GM18520 (cell line): ENCODE measurements at regions not wholly inside any gene's neighbourhood (a gene's known extent, or its start where the extent isn't known, plus 50 kb on each side); places are given as distances from the start of the nearest gene placed in this dataset.
"Not testable (repeated sequence)": the region's sequence is repeated elsewhere in the genome, so short reads cannot be mapped to it uniquely, and the experiment has no call there.

Experiments used
- ATAC-seq: cut with Tn5 transposase; IDR thresholded peaks from one replicate; pipeline ENCODE4 v1.9.1; 2021; ENCODE audit not compliant: unreplicated experiment

GRCh38 chr4:158122501-158122900, 50.3 kb downstream of the GASK1B start:
- no peak for ATAC-seq

GRCh38 chr4:158121161-158121579, 51.7 kb downstream of the GASK1B start:
- no peak for ATAC-seq

- not testable (repeated sequence) for ATAC-seq
These were observed 52.1 kb downstream of the GASK1B start for GRCh38 chr4:158120645-158121151.

- no peak for ATAC-seq
These were observed 60.2 kb downstream of the GASK1B start for GRCh38 chr4:158112611-158113010.

- ATAC-seq = no peak
These were observed 61.6 kb downstream of the GASK1B start for GRCh38 chr4:158111241-158111640.

- ATAC-seq = no peak
These were observed 69.9 kb downstream of the GASK1B start for GRCh38 chr4:158102904-158103303.

- ATAC-seq = no peak
These were observed 73.1 kb downstream of the GASK1B start for GRCh38 chr4:158099686-158100085.

- no peak for ATAC-seq
These were observed 74.0 kb downstream of the GASK1B start for GRCh38 chr4:158098802-158099201.

GRCh38 chr4:158094413-158095134, 78.3 kb downstream of the GASK1B start:
- ATAC-seq = no peak

- no peak for ATAC-seq
These were observed 82.5 kb downstream of the GASK1B start for GRCh38 chr4:158090323-158090722.

- not testable (repeated sequence) for ATAC-seq
These were observed 82.9 kb downstream of the GASK1B start for GRCh38 chr4:158089897-158090296.

- ATAC-seq = no peak
These were observed 92.5 kb downstream of the GASK1B start for GRCh38 chr4:158080354-158080753.

- no peak for ATAC-seq
These were observed 93.2 kb downstream of the GASK1B start for GRCh38 chr4:158079661-158080060.

- ATAC-seq = no peak
These were observed 95.0 kb downstream of the GASK1B start for GRCh38 chr4:158077835-158078234.

GRCh38 chr4:158074851-158075250, 98.0 kb downstream of the GASK1B start:
- no peak for ATAC-seq

GRCh38 chr4:158071931-158072330, 100.9 kb downstream of the GASK1B start:
- no peak for ATAC-seq

GRCh38 chr4:158068068-158068467, 104.8 kb downstream of the GASK1B start:
- no peak for ATAC-seq

- ATAC-seq = no peak
These were observed 105.2 kb downstream of the GASK1B start for GRCh38 chr4:158067646-158068045.

- ATAC-seq = no peak
These were observed 107.2 kb downstream of the GASK1B start for GRCh38 chr4:158065603-158066002.

- no peak for ATAC-seq
These were observed 107.6 kb downstream of the GASK1B start for GRCh38 chr4:158065176-158065575.

- ATAC-seq = no peak
These were observed 116.1 kb downstream of the GASK1B start for GRCh38 chr4:158056689-158057245.

- ATAC-seq = no peak
These were observed 117.2 kb downstream of the GASK1B start for GRCh38 chr4:158055668-158056067.

GRCh38 chr4:158053801-158054200, 119.0 kb downstream of the GASK1B start:
- no peak for ATAC-seq
